ENCODE measurements at regions not wholly inside any gene's neighbourhood (a gene's known extent, or its start where the extent isn't known, plus 50 kb on each side); places are given as distances from the start of the nearest gene placed in this dataset.

- TF ChIP-seq SP2 (IDR thresholded peaks at IDR 0.05; ENCODE audit: low read length) (no peak), CHD2 (IDR thresholded peaks at IDR 0.05; ENCODE audit: low read length) (no peak), RNF2 (IDR thresholded peaks at IDR 0.05; ENCODE audit: borderline replicate concordance, low read depth, low read length, missing control alignments, poor library complexity, severe bottlenecking) (no peak), CTCF (IDR thresholded peaks at IDR 0.05; ENCODE audit: control extremely low read depth in 1 of 3, insufficient read depth in 1 of 3, low read depth in 1 of 3, low read length in 3 of 3) (no peak), POLR2A (IDR thresholded peaks at IDR 0.05; ENCODE audit: control extremely low read depth in 1 of 2, low read depth in 2 of 2, low read length in 2 of 2) (no peak), EP300 (IDR thresholded peaks at IDR 0.05; ENCODE audit: borderline replicate concordance in 1 of 2, low read depth in 2 of 2, low read length in 2 of 2) (no peak), ZNF274 (IDR thresholded peaks at IDR 0.05; ENCODE audit: borderline replicate concordance, extremely low read depth, low read length) (no peak), ATF2 (IDR thresholded peaks at IDR 0.05; ENCODE audit: low read length) (no peak)
These were observed 193.2 kb upstream of the UBL3 start for GRCh38 chr13:30043631-30043925.
